HEK293 (cell line): ENCODE measurements at regions not wholly inside any gene's neighbourhood (a gene's known extent, or its start where the extent isn't known, plus 50 kb on each side); places are given as distances from the start of the nearest gene placed in this dataset.

ENCODE experiments used
- KLF16 ChIP-seq: fragments of 450-650 bp; formaldehyde crosslinking; IDR thresholded peaks from 2 replicates; pipeline ENCODE4 v1.5.1; 2017; ENCODE audit warnings: missing biosample characterization, missing genetic modification characterization
- MEIS1 ChIP-seq: sonication (generic); formaldehyde crosslinking; IDR thresholded peaks from 2 replicates; pipeline ENCODE4 v1.8.1; 2022; ENCODE audit warnings: missing genetic modification reagents, mild to moderate bottlenecking, borderline replicate concordance
- MZF1 ChIP-seq: fragments of 450-650 bp; formaldehyde crosslinking; IDR thresholded peaks from 2 replicates; pipeline ENCODE4 v1.5.1; 2017; ENCODE audit warnings: missing biosample characterization, missing genetic modification characterization, borderline replicate concordance
- SCRT1 ChIP-seq: fragments of 450-650 bp; formaldehyde crosslinking; IDR thresholded peaks from 2 replicates; pipeline ENCODE4 v1.5.1; 2016; ENCODE audit warnings: missing biosample characterization, missing genetic modification characterization, borderline replicate concordance
- ZBTB48 ChIP-seq: fragments of 450-650 bp; formaldehyde crosslinking; IDR thresholded peaks from 2 replicates; pipeline ENCODE4 v1.5.1; 2016; ENCODE audit warnings: missing biosample characterization, missing genetic modification characterization
- ZNF184 ChIP-seq: fragments of 450-650 bp; IDR thresholded peaks from 2 replicates; pipeline ENCODE4 v1.5.1; 2018; ENCODE audit warnings: missing biosample characterization, mild to moderate bottlenecking, missing genetic modification characterization
- ZNF311 ChIP-seq: fragments of 450-650 bp; formaldehyde crosslinking; IDR thresholded peaks from 2 replicates; pipeline ENCODE4 v1.5.1; 2017; ENCODE audit warnings: missing biosample characterization, missing genetic modification characterization, borderline replicate concordance
- ZNF394 ChIP-seq: fragments of 450-650 bp; formaldehyde crosslinking; IDR thresholded peaks from 2 replicates; pipeline ENCODE4 v1.5.1; 2016; ENCODE audit warnings: missing biosample characterization, missing genetic modification characterization, mild to moderate bottlenecking, moderate library complexity, borderline replicate concordance
- ZNF510 ChIP-seq: fragments of 450-650 bp; formaldehyde crosslinking; IDR thresholded peaks from 2 replicates; pipeline ENCODE4 v1.5.1; 2018; ENCODE audit warnings: mild to moderate bottlenecking, missing genetic modification characterization, missing biosample characterization; ENCODE audit not compliant: insufficient replicate concordance
- ZNF600 ChIP-seq: fragments of 450-650 bp; formaldehyde crosslinking; IDR thresholded peaks from 2 replicates; pipeline ENCODE4 v1.5.1; 2016; ENCODE audit warnings: missing biosample characterization, missing genetic modification characterization
- ZNF624 ChIP-seq: fragments of 450-650 bp; formaldehyde crosslinking; IDR thresholded peaks from 2 replicates; pipeline ENCODE4 v1.5.1; 2017; ENCODE audit warnings: missing biosample characterization, missing genetic modification characterization
- TF ChIP-seq, protein P1 (sequence below): fragments of 450-650 bp; formaldehyde crosslinking; IDR thresholded peaks from 2 replicates; pipeline ENCODE4 v1.5.1; 2016; ENCODE audit warnings: missing biosample characterization, missing genetic modification characterization, borderline replicate concordance
- TF ChIP-seq, protein P2 (sequence below): fragments of 450-650 bp; formaldehyde crosslinking; IDR thresholded peaks from 2 replicates; pipeline ENCODE4 v1.5.1; 2016; ENCODE audit warnings: missing biosample characterization, missing genetic modification characterization
- TF ChIP-seq, protein P3 (sequence below): fragments of 450-650 bp; formaldehyde crosslinking; IDR thresholded peaks from 2 replicates; pipeline ENCODE4 v1.5.1; 2016; ENCODE audit warnings: missing biosample characterization, missing genetic modification characterization
- TF ChIP-seq, protein P4 (sequence below): fragments of 450-650 bp; formaldehyde crosslinking; IDR thresholded peaks from 2 replicates; pipeline ENCODE4 v1.5.1; 2017; ENCODE audit warnings: missing biosample characterization, mild to moderate bottlenecking, missing genetic modification characterization, moderate library complexity

DNA sequence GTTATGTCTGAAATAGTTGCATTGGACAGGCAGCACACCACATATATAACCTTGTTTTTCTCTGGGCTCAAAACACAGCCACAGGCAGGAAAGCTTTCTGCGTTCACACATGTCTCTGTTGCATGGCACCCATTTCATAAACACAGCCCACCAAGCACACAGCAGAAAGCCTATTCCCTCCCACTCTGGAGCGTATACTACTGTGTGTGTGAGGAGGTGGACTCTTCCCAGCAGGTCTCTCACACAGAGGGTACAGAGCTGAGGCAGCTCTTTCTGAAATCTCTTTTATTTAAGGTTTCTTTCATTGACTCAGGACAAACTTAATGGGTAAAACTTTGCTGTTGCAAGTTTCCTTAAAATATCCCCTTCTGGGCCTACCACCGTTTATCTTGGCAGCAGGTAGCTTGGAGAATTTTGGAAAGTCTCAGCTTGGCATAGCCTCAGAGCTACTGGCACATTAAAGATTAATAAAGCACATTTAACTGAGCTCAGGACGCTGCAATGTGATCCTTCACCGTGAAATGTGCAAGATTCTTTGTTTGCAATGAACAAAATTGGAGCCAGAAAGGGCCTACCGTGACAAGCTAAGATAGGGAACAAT lies 105.1 kb upstream of the NCKAP5 start (continued):
- TF ChIP-seq, protein P1, sequence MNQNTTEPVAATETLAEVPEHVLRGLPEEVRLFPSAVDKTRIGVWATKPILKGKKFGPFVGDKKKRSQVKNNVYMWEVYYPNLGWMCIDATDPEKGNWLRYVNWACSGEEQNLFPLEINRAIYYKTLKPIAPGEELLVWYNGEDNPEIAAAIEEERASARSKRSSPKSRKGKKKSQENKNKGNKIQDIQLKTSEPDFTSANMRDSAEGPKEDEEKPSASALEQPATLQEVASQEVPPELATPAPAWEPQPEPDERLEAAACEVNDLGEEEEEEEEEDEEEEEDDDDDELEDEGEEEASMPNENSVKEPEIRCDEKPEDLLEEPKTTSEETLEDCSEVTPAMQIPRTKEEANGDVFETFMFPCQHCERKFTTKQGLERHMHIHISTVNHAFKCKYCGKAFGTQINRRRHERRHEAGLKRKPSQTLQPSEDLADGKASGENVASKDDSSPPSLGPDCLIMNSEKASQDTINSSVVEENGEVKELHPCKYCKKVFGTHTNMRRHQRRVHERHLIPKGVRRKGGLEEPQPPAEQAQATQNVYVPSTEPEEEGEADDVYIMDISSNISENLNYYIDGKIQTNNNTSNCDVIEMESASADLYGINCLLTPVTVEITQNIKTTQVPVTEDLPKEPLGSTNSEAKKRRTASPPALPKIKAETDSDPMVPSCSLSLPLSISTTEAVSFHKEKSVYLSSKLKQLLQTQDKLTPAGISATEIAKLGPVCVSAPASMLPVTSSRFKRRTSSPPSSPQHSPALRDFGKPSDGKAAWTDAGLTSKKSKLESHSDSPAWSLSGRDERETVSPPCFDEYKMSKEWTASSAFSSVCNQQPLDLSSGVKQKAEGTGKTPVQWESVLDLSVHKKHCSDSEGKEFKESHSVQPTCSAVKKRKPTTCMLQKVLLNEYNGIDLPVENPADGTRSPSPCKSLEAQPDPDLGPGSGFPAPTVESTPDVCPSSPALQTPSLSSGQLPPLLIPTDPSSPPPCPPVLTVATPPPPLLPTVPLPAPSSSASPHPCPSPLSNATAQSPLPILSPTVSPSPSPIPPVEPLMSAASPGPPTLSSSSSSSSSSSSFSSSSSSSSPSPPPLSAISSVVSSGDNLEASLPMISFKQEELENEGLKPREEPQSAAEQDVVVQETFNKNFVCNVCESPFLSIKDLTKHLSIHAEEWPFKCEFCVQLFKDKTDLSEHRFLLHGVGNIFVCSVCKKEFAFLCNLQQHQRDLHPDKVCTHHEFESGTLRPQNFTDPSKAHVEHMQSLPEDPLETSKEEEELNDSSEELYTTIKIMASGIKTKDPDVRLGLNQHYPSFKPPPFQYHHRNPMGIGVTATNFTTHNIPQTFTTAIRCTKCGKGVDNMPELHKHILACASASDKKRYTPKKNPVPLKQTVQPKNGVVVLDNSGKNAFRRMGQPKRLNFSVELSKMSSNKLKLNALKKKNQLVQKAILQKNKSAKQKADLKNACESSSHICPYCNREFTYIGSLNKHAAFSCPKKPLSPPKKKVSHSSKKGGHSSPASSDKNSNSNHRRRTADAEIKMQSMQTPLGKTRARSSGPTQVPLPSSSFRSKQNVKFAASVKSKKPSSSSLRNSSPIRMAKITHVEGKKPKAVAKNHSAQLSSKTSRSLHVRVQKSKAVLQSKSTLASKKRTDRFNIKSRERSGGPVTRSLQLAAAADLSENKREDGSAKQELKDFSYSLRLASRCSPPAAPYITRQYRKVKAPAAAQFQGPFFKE (tag by site-specific recombination), result no peak
- no peak for TF ChIP-seq MEIS1 (CRISPR knock-in tag)
- TF ChIP-seq ZNF184, result no peak
- no peak for TF ChIP-seq SCRT1 (tag by site-specific recombination)
- TF ChIP-seq, protein P2, sequence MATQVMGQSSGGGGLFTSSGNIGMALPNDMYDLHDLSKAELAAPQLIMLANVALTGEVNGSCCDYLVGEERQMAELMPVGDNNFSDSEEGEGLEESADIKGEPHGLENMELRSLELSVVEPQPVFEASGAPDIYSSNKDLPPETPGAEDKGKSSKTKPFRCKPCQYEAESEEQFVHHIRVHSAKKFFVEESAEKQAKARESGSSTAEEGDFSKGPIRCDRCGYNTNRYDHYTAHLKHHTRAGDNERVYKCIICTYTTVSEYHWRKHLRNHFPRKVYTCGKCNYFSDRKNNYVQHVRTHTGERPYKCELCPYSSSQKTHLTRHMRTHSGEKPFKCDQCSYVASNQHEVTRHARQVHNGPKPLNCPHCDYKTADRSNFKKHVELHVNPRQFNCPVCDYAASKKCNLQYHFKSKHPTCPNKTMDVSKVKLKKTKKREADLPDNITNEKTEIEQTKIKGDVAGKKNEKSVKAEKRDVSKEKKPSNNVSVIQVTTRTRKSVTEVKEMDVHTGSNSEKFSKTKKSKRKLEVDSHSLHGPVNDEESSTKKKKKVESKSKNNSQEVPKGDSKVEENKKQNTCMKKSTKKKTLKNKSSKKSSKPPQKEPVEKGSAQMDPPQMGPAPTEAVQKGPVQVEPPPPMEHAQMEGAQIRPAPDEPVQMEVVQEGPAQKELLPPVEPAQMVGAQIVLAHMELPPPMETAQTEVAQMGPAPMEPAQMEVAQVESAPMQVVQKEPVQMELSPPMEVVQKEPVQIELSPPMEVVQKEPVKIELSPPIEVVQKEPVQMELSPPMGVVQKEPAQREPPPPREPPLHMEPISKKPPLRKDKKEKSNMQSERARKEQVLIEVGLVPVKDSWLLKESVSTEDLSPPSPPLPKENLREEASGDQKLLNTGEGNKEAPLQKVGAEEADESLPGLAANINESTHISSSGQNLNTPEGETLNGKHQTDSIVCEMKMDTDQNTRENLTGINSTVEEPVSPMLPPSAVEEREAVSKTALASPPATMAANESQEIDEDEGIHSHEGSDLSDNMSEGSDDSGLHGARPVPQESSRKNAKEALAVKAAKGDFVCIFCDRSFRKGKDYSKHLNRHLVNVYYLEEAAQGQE (tag by site-specific recombination), result no peak
- TF ChIP-seq ZNF600 (tag by site-specific recombination), result no peak
- no peak for TF ChIP-seq ZNF394 (tag by site-specific recombination)
- TF ChIP-seq, protein P3, sequence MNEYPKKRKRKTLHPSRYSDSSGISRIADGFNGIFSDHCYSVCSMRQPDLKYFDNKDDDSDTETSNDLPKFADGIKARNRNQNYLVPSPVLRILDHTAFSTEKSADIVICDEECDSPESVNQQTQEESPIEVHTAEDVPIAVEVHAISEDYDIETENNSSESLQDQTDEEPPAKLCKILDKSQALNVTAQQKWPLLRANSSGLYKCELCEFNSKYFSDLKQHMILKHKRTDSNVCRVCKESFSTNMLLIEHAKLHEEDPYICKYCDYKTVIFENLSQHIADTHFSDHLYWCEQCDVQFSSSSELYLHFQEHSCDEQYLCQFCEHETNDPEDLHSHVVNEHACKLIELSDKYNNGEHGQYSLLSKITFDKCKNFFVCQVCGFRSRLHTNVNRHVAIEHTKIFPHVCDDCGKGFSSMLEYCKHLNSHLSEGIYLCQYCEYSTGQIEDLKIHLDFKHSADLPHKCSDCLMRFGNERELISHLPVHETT (tag by site-specific recombination), result no peak
- no peak for TF ChIP-seq ZNF510
- no peak for TF ChIP-seq KLF16
- no peak for TF ChIP-seq MZF1
- TF ChIP-seq ZNF624 (tag by site-specific recombination), result no peak
- TF ChIP-seq ZNF311, result no peak
- TF ChIP-seq ZBTB48 (tag by site-specific recombination), result no peak
- TF ChIP-seq, protein P4, sequence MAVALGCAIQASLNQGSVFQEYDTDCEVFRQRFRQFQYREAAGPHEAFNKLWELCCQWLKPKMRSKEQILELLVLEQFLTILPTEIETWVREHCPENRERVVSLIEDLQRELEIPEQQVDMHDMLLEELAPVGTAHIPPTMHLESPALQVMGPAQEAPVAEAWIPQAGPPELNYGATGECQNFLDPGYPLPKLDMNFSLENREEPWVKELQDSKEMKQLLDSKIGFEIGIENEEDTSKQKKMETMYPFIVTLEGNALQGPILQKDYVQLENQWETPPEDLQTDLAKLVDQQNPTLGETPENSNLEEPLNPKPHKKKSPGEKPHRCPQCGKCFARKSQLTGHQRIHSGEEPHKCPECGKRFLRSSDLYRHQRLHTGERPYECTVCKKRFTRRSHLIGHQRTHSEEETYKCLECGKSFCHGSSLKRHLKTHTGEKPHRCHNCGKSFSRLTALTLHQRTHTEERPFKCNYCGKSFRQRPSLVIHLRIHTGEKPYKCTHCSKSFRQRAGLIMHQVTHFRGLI (tag by site-specific recombination), result no peak
